ENCODE measurements at regions not wholly inside any gene's neighbourhood (a gene's known extent, or its start where the extent isn't known, plus 50 kb on each side); places are given as distances from the start of the nearest gene placed in this dataset.

GRCh38 chr9:126223798-126224531 is 102.7 kb upstream of the MVB12B start:
- FAIRE-seq (no peak), DNase-seq (ENCODE audit: insufficient read length, low spot score) (no peak)
- TF ChIP-seq CTCF (IDR thresholded peaks at IDR 0.05; ENCODE audit: insufficient read depth, missing control alignments): no peak

GRCh38 chr9:126225611-126226609 is 100.7 kb upstream of the MVB12B start:
- FAIRE-seq (no peak), DNase-seq (ENCODE audit: insufficient read length, low spot score) (no peak)
- no peak for TF ChIP-seq CTCF (IDR thresholded peaks at IDR 0.05; ENCODE audit: insufficient read depth, missing control alignments)

- no peak for DNase-seq (ENCODE audit: insufficient read length, low spot score)
- TF ChIP-seq CTCF (IDR thresholded peaks at IDR 0.05; ENCODE audit: insufficient read depth, missing control alignments): no peak
- no peak for FAIRE-seq
These were observed 99.4 kb upstream of the MVB12B start for GRCh38 chr9:126226991-126227936.

- DNase-seq (ENCODE audit: insufficient read length, low spot score): no peak
- no peak for TF ChIP-seq CTCF (IDR thresholded peaks at IDR 0.05; ENCODE audit: insufficient read depth, missing control alignments)
- FAIRE-seq: no peak
These were observed 98.4 kb upstream of the MVB12B start for GRCh38 chr9:126228111-126228780.

GRCh38 chr9:126228781-126229444 is 97.7 kb upstream of the MVB12B start:
- DNase-seq (ENCODE audit: insufficient read length, low spot score) (peak; percentile 82), FAIRE-seq (peak; percentile 16)
- peak; percentile 92 for TF ChIP-seq CTCF (IDR thresholded peaks at IDR 0.05; ENCODE audit: insufficient read depth, missing control alignments)

- DNase-seq (ENCODE audit: insufficient read length, low spot score): no peak
- FAIRE-seq: no peak
- TF ChIP-seq CTCF (IDR thresholded peaks at IDR 0.05; ENCODE audit: insufficient read depth, missing control alignments): no peak
These were observed 97.1 kb upstream of the MVB12B start for GRCh38 chr9:126229501-126229900.

All from D721Med (cell line).